ENCODE measurements at regions not wholly inside any gene's neighbourhood (a gene's known extent, or its start where the extent isn't known, plus 50 kb on each side); places are given as distances from the start of the nearest gene placed in this dataset.

- DNase-seq: no peak
Observed at GRCh38 chr12:77488041-77488620, 342.6 kb upstream of the NAV3 start.

- no peak for DNase-seq
Observed at GRCh38 chr12:77486872-77487271, 343.8 kb upstream of the NAV3 start.

- DNase-seq: no peak
Observed at GRCh38 chr12:77485961-77486854, 344.5 kb upstream of the NAV3 start.

GRCh38 chr12:77481687-77482086 lies 349.0 kb upstream of the NAV3 start:
- DNase-seq: no peak

GRCh38 chr12:77477907-77478533 lies 352.7 kb upstream of the NAV3 start:
- no peak for DNase-seq

GRCh38 chr12:77471801-77472200 lies 358.9 kb upstream of the NAV3 start:
- DNase-seq: no peak

GRCh38 chr12:77469578-77470333 lies 360.9 kb upstream of the NAV3 start:
- no peak for DNase-seq

GRCh38 chr12:77442633-77443032 lies 377.3 kb upstream of the E2F7 start:
- no peak for DNase-seq

- DNase-seq: no peak
Observed at GRCh38 chr12:77439749-77440148, 374.4 kb upstream of the E2F7 start.

- no peak for DNase-seq
Observed at GRCh38 chr12:77438644-77439043, 373.3 kb upstream of the E2F7 start.

- DNase-seq: no peak
Observed at GRCh38 chr12:77437206-77437605, 371.8 kb upstream of the E2F7 start.

- DNase-seq: no peak
Observed at GRCh38 chr12:77435446-77436091, 370.2 kb upstream of the E2F7 start.

GRCh38 chr12:77433799-77434198 lies 368.4 kb upstream of the E2F7 start:
- DNase-seq: no peak

GRCh38 chr12:77429426-77429825 lies 364.1 kb upstream of the E2F7 start:
- DNase-seq: no peak

GRCh38 chr12:77421152-77421551 lies 355.8 kb upstream of the E2F7 start:
- DNase-seq: no peak

- DNase-seq: no peak
Observed at GRCh38 chr12:77409551-77409950, 344.2 kb upstream of the E2F7 start.

- DNase-seq: no peak
Observed at GRCh38 chr12:77407931-77408330, 342.6 kb upstream of the E2F7 start.

GRCh38 chr12:77406219-77406905 lies 341.0 kb upstream of the E2F7 start:
- DNase-seq: no peak

- no peak for DNase-seq
Observed at GRCh38 chr12:77402716-77403115, 337.3 kb upstream of the E2F7 start.

GRCh38 chr12:77401770-77402081 lies 336.4 kb upstream of the E2F7 start:
- DNase-seq: no peak

- DNase-seq: no peak
Observed at GRCh38 chr12:77401064-77401769, 335.8 kb upstream of the E2F7 start.

Measured in RPMI8226 (cell line).